T47D (cell line): ENCODE measurements at regions not wholly inside any gene's neighbourhood (a gene's known extent, or its start where the extent isn't known, plus 50 kb on each side); places are given as distances from the start of the nearest gene placed in this dataset.

Source experiments
- DNase-seq, 2 experiments: peaks; one replicate each; pipeline versions ENCODE4 v3.0.0 to v3.0.0-alpha.2; 2011 to 2012; ENCODE audit warnings: low read depth in 1 of 2, low spot score in 1 of 2
- JUND ChIP-seq: IDR thresholded peaks from 2 replicates; pipeline ENCODE4 v1.6.1; 2012; ENCODE audit warnings: low read depth
- in situ Hi-C: cut with HindIII; loops from 2 replicates; pipeline ENCODE4 v1.10.0; 2016; ENCODE audit warnings: low sequenced_read_pairs, low pct_unique_long_range_greater_than_20kb

DNA sequence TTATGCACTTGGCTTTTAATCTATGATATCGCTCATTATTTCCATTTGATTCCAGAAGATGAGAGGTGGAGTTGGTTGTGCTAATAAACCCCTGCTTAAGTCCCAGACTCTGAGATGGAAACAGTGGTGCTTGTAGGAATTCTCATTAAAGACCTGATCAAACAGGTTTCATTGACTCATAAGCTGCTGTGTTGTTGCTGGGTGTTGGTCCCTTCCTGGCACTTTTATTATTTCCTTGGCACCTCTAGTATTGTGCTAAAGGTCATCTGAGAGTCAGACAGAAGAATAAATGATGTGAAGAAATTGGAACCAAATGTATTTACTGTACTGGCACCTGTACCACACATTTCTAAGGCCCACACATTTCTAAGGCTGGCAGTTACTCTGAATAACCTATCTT is 544.7 kb upstream of the NR3C2 start:
- no peak for TF ChIP-seq JUND
- DNase-seq: peak in 1 of 2 experiments; percentile 8
- in situ Hi-C loops: no loop called here

GRCh38 chr4:148984951-148985350 is 542.7 kb upstream of the NR3C2 start:
- in situ Hi-C loops: no loop called here
- no peak for TF ChIP-seq JUND
- DNase-seq: no peak

DNA sequence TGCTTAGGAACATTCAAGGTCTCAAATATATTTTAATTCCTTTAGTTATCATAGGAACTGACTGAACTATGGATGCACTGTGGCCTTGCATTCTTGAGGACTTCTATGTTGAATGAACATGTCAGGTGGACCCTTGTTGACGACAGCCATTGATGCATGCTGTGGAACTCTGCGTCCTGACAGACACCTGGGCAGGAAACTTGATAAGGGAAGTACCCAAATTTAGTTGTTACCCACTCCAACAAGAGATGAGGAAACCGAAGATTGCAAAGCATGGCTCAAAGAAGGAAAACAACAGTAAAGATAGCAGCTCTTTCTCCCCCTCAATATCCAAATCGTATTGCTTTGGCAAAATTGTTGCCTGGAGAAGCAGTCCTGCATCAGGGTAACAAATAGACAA is 540.0 kb upstream of the NR3C2 start:
- DNase-seq: no peak
- in situ Hi-C loops: no loop called here
- TF ChIP-seq JUND: no peak

DNA sequence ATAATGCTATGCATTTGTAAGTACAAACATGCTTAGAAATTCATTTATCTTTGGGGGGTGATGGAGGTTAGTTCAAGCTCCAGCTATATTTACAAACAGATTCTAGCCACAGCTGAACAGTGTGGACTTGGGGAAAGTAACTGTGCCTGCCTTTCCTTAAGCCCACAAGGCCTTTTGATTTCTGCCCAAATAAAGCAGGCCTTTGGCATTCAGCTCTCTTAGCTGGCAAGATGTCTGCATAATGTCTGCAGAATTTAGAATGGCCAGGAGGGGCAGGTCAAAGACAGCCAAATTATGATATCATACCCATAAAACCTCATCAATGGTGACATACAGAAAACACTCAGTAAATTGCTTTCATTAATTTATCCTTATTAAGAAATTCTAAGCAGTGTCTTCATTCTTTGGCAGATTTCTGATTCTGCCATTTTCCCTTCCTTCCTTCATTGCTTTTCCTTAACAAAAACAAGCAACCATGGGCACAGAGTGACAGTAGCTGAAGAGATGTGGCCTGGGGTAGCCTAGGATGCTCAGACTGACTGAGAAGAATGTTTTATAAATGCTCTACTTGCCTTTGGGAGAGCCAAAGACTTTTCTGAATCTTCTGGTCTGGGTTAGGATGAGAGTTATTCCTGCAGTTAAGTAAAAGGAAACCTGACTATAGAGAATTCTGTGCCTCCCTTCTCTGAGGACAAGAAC is 538.7 kb upstream of the NR3C2 start:
- DNase-seq: no peak
- in situ Hi-C loops: no loop called here
- TF ChIP-seq JUND: no peak

DNA sequence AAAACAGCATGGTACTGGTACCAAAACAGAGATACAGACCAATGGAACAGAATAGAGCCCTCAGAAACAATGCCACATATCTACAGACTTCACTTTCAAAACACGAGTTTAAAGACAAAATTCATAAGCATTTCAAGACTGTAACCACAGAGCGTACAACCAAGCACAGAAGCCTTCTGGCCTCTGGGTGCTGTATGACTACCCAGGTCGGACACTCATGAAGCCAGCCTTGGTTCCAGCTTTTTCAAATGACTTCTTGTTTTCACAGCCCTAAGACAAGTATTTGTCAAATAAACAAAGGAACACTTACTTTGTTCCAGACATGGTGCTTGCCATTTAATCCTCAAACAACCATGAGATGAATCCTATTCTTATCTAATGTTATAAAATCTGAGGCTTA is 536.1 kb upstream of the NR3C2 start:
- TF ChIP-seq JUND: no peak
- in situ Hi-C loops: no loop called here

DNA sequence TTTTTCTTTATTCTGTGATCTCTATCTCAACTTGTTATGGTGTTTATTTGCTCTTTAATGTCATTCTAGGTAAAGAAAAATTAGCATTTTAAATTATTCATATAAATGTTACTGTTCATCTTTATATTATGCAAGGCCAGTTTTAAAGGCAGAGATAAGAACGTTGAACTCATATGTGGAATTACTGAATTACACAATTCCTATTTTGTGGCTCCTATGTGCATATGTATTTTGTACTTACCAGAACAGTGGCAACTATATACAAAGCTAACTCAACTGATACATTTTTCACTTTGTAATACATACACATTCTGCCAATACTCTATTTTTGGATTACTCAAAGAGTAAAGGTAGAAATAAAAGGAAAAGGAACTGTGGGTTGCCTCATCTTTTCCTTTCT is 533.2 kb upstream of the NR3C2 start:
- no peak for DNase-seq
- no peak for TF ChIP-seq JUND
- in situ Hi-C loops: no loop called here

More for the DNA sequence above, 536.1 kb upstream of the NR3C2 start:
- DNase-seq: peak in 1 of 2 experiments; percentile 21

- TF ChIP-seq JUND: no peak
- in situ Hi-C loops: no loop called here
- no peak for DNase-seq
Measured at GRCh38 chr4:148965080-148965479, 522.9 kb upstream of the NR3C2 start.

- in situ Hi-C loops: no loop called here
- DNase-seq: no peak
- TF ChIP-seq JUND: no peak
Measured at GRCh38 chr4:148964456-148964855, 522.2 kb upstream of the NR3C2 start.

GRCh38 chr4:148962539-148963290 is 520.5 kb upstream of the NR3C2 start:
- DNase-seq: no peak
- in situ Hi-C loops: no loop called here
- TF ChIP-seq JUND: no peak

GRCh38 chr4:148961526-148961925 is 519.3 kb upstream of the NR3C2 start:
- in situ Hi-C loops: no loop called here
- no peak for TF ChIP-seq JUND
- peak in 1 of 2 experiments; percentile 33 for DNase-seq

DNA sequence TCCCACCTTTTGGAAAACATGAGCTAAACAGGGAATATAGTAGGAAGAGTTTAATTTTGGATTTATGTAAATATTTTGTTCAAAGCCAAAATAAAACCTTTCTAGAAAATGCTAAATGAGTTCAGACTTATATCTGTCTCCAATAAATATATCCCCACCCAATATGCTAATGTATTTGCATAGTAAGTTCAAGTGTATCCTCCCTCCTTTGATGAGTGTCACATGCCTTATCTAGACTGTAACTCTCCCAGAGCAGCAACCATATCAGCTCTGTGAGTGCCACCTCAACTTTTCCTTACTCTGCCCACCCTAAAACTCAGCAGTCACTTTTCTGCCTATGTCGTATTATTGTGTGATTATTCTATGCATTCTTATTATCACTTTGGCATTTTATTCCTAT is 516.1 kb upstream of the NR3C2 start:
- in situ Hi-C loops: no loop called here
- no peak for DNase-seq
- TF ChIP-seq JUND: no peak

GRCh38 chr4:148955564-148956297 is 513.5 kb upstream of the NR3C2 start:
- DNase-seq: no peak
- TF ChIP-seq JUND: no peak
- in situ Hi-C loops: no loop called here

DNA sequence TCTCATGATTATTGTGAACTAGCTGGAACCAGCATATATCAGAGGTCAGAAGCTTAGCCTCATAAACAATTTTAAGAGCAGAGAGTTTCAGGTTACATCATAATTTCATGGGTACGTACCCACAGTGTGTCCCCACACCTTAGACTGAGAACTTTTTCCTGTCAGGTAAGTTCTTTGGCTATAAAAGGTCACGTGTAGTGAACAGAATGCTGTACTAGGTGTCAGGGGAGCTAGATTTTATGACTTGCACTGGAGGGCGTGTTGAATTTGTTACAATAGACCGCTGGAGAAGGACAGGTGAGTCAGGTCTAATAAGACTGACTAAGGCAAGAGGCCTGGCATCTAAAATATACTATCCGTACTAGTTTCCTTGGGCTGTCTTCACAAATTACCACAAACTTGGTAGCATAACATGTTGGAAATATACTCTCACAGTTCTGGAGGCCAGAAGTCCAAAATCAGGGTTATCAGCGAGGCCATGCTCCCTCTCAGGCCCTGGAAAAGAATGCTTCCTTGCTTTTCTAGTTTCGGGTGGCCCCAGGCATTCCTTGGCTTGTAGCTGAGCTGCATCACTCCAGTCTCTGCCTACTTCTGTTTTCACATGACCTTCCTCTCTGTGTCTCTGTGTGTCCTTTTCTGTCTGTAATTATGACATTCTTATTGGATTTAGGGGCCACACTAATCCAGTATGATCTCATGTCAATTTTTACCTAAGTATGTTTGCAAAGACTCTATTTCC is 512.0 kb upstream of the NR3C2 start:
- in situ Hi-C loops: no loop called here
- TF ChIP-seq JUND: no peak
- no peak for DNase-seq
